Calu3 (cell line): ENCODE measurements at regions not wholly inside any gene's neighbourhood (a gene's known extent, or its start where the extent isn't known, plus 50 kb on each side); places are given as distances from the start of the nearest gene placed in this dataset.

Experiments used
- BruUV-seq: library from RNA; stranded (reverse); fragments of 400-500 nt; replicated peaks from 2 replicates; lab custom pipeline; 2021; lab: Mats Ljungman, UMichigan
- CTCF ChIA-PET: fragments of 300-600 bp; sonication (Branson Sonifier 250); formaldehyde crosslinking; loops from one replicate; lab custom pipeline; 2022; ENCODE audit warnings: antibody characterized with exemption; lab: Charles Lee
- DNase-seq: peaks from one replicate; pipeline ENCODE4 v3.0.0; 2022
- H3K27ac Mint-ChIP-seq: one replicate; pipeline ENCODE4 v1.8.0; 2022; ENCODE audit warnings: mixed read lengths; ENCODE audit not compliant: unreplicated experiment
- H3K27me3 Mint-ChIP-seq: one replicate; pipeline ENCODE4 v1.8.0; 2022; ENCODE audit warnings: mixed read lengths; ENCODE audit not compliant: unreplicated experiment
- H3K36me3 Mint-ChIP-seq: one replicate; pipeline ENCODE4 v1.8.0; 2022; ENCODE audit warnings: mild to moderate bottlenecking, moderate library complexity, mixed read lengths; ENCODE audit not compliant: insufficient read depth, unreplicated experiment
- H3K4me1 Mint-ChIP-seq: one replicate; pipeline ENCODE4 v1.8.0; 2022; ENCODE audit warnings: mild to moderate bottlenecking, low read depth, mixed read lengths; ENCODE audit not compliant: unreplicated experiment
- H3K4me3 Mint-ChIP-seq: one replicate; pipeline ENCODE4 v1.8.0; 2022; ENCODE audit warnings: mild to moderate bottlenecking, low read depth, moderate library complexity, mixed read lengths; ENCODE audit not compliant: unreplicated experiment
- H3K9me3 Mint-ChIP-seq: one replicate; pipeline ENCODE4 v1.8.0; 2022; ENCODE audit warnings: low read depth, mixed read lengths; ENCODE audit not compliant: unreplicated experiment
- intact Hi-C: fragments of 100-400 bp; cut with micrococcal nuclease; formaldehyde crosslinking; loops from one replicate; pipeline ENCODE4 v1.10.0; 2022; ENCODE audit not compliant: unreplicated experiment
- TF ChIP-seq, protein P1 (sequence below): fragments of 200-600 bp; IDR thresholded peaks from one replicate; pipeline ENCODE4 v1.8.0; 2022; ENCODE audit warnings: antibody characterized with exemption; ENCODE audit not compliant: unreplicated experiment

DNA sequence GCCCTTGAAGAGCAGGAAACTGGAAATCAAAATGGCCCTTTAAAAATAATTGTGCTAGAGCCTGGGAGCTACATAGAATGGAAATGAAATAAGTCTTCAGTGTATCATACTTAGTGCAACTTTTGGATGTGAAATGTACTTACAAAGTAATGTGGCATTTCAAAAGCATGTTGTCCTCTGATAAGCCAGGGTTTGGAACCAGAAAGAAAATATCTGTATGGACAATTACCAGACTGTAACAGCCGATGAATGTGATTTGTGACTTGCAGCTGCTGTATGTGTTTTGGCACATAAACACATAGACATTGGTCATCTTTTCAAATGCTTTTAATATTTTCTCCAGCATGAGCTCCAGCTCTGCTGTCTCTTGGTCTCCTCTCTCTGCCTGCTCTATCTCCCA, 546.4 kb downstream of the OMA1 start:
- CTCF ChIA-PET, result interaction anchor here (0.7 kb wide), 1 partner anchor 11 kb away, joined by 3 read pairs; no protein-coding TSS in a partner anchor
- Mint-ChIP-seq H3K4me3 (no peak overlapping the region), H3K27ac (no peak overlapping the region), H3K4me1 (no peaks in the 10 kb centered on the region), H3K9me3 (peaks cover 6% of the 10 kb centered on the region), H3K27me3 (peaks cover 54% of the 10 kb centered on the region), H3K36me3 (no peaks in the 10 kb centered on the region)
- no TSS peak for BruUV-seq
- no peak for DNase-seq
- intact Hi-C loops, result no loop called here
- TF ChIP-seq, protein P1, sequence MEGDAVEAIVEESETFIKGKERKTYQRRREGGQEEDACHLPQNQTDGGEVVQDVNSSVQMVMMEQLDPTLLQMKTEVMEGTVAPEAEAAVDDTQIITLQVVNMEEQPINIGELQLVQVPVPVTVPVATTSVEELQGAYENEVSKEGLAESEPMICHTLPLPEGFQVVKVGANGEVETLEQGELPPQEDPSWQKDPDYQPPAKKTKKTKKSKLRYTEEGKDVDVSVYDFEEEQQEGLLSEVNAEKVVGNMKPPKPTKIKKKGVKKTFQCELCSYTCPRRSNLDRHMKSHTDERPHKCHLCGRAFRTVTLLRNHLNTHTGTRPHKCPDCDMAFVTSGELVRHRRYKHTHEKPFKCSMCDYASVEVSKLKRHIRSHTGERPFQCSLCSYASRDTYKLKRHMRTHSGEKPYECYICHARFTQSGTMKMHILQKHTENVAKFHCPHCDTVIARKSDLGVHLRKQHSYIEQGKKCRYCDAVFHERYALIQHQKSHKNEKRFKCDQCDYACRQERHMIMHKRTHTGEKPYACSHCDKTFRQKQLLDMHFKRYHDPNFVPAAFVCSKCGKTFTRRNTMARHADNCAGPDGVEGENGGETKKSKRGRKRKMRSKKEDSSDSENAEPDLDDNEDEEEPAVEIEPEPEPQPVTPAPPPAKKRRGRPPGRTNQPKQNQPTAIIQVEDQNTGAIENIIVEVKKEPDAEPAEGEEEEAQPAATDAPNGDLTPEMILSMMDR, result no peak

DNA sequence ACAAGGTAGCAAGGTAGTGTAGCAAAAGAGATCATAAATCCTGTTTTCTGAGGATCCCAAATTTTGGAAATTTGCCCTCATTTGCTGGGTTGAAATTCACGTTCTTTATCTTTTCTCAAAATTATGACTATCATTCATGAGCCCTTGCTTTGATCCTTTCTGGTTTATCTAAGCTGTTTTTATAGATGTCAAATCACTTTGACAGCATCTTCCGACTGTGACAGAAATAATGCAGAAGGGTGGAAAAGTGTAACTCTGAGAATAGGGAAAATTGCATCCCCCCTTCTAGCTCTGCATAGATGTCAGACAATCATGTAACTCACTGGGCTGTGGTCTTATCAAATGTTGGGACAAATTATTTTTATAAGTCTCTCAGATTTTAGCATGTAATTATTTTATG, 550.1 kb downstream of the OMA1 start:
- no peaks in the 10 kb centered on the region for H3K4me1 Mint-ChIP-seq
- peaks cover 6% of the 10 kb centered on the region for H3K9me3 Mint-ChIP-seq
- no peaks in the 10 kb centered on the region for H3K36me3 Mint-ChIP-seq
- TF ChIP-seq, protein P1, result no peak
- H3K27me3 Mint-ChIP-seq, result peaks cover 57% of the 10 kb centered on the region
- no peak overlapping the region for H3K4me3 Mint-ChIP-seq
- BruUV-seq, result no TSS peak
- no peak for DNase-seq
- intact Hi-C loops, result no loop called here
- CTCF ChIA-PET, result no interaction called here
- no peak overlapping the region for H3K27ac Mint-ChIP-seq

DNA sequence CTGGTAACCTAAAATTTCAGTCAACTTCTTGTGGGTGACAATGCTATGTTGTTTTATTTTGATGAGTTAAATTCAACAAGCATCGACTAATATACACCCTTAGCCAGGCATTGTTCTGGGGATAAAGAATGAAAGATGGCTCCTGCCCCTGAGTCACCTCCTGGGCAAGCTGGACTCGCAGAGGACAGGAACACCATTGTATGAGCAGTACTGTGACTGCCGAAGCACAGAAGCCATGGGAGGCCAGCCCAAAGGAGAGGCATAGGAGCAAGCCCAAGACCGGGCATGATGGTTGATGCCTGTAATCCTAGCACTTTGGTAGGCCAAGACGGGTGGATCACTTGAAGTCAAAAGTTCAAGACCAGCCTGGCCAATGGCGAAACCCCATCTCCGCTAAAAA, 555.2 kb downstream of the OMA1 start:
- CTCF ChIA-PET, result no interaction called here
- Mint-ChIP-seq H3K4me3 (no peak overlapping the region), H3K9me3 (peaks cover 3% of the 10 kb centered on the region), H3K27ac (no peak overlapping the region), H3K27me3 (peaks cover 37% of the 10 kb centered on the region), H3K36me3 (no peaks in the 10 kb centered on the region), H3K4me1 (no peaks in the 10 kb centered on the region)
- TF ChIP-seq, protein P1, result no peak
- BruUV-seq, result no TSS peak
- DNase-seq, result no peak
- intact Hi-C loops, result no loop called here

DNA sequence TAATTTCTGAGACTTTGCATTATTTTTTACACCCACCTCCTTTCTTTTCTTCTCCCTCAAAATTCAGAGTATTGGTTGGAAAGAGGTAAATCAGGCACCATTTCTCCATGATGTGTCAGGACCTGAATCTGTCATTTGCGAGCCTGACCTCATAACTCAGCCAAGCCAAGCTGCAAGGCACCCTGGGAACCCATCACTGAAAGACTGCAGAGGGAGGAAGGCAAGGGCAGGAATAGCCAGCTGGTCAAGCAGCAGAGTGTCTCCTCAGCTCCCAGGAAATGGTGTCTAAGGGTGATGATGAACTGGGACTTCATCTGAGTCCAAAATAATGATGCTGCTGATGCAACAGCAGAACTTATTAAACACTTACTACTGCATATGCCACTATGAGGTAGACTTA, 556.6 kb downstream of the OMA1 start:
- BruUV-seq, result no TSS peak
- TF ChIP-seq, protein P1, result no peak
- Mint-ChIP-seq H3K9me3 (peaks cover 3% of the 10 kb centered on the region), H3K27ac (no peak overlapping the region), H3K4me3 (no peak overlapping the region), H3K27me3 (peaks cover 30% of the 10 kb centered on the region), H3K36me3 (no peaks in the 10 kb centered on the region), H3K4me1 (no peaks in the 10 kb centered on the region)
- intact Hi-C loops, result no loop called here
- no peak for DNase-seq
- CTCF ChIA-PET, result no interaction called here
